ENCODE measurements at regions not wholly inside any gene's neighbourhood (a gene's known extent, or its start where the extent isn't known, plus 50 kb on each side); places are given as distances from the start of the nearest gene placed in this dataset.

- Histone ChIP-seq H3K27me3 (replicated peaks; ENCODE audit: insufficient read depth, low read depth, low read length, poor library complexity) (no peaks in the 10 kb centered on the region), H3K4me1 (ENCODE audit: insufficient read depth, low read length, poor library complexity, severe bottlenecking) (no peaks in the 10 kb centered on the region), H3K4me3 (ENCODE audit: low read depth, low read length, poor library complexity, severe bottlenecking) (no peak overlapping the region), H3K27ac (ENCODE audit: low read depth, low read length, poor library complexity, severe bottlenecking) (no peak overlapping the region), H3K9me3 (ENCODE audit: low read depth, low read length, poor library complexity, severe bottlenecking) (peaks cover 4% of the 10 kb centered on the region), H3K36me3 (ENCODE audit: insufficient read depth, low read length, poor library complexity, severe bottlenecking) (no peaks in the 10 kb centered on the region)
- intact Hi-C loops (cut with micrococcal nuclease; ENCODE audit: unreplicated experiment), result no loop called here
- ChIA-PET CTCF (no interaction called here), POLR2A (ENCODE audit: low non-redundant PET) (no interaction called here)
- TF ChIP-seq EZH2 (IDR thresholded peaks at IDR 0.05; ENCODE audit: borderline replicate concordance, low read depth, low read length, poor library complexity, severe bottlenecking) (no peak), CTCF (conservative IDR thresholded peaks at IDR 0.05; ENCODE audit: low read depth, low read length) (no peak)
- DNase-seq (ENCODE audit: low spot score), result no peak
- BruUV-seq (replicated peaks), result no TSS peak
Measured at GRCh38 chr10:65470986-65471385, 1454.8 kb upstream of the LRRTM3 start.

GRCh38 chr10:65482848-65483247, 1443.0 kb upstream of the LRRTM3 start:
- H3K4me1 ChIP-seq (ENCODE audit: insufficient read depth, low read length, poor library complexity, severe bottlenecking), result no peaks in the 10 kb centered on the region
- no TSS peak for BruUV-seq (replicated peaks)
- H3K27me3 ChIP-seq (replicated peaks; ENCODE audit: insufficient read depth, low read depth, low read length, poor library complexity), result no peaks in the 10 kb centered on the region
- TF ChIP-seq EZH2 (IDR thresholded peaks at IDR 0.05; ENCODE audit: borderline replicate concordance, low read depth, low read length, poor library complexity, severe bottlenecking) (no peak), CTCF (conservative IDR thresholded peaks at IDR 0.05; ENCODE audit: low read depth, low read length) (no peak)
- intact Hi-C loops (cut with micrococcal nuclease; ENCODE audit: unreplicated experiment), result no loop called here
- ChIA-PET POLR2A (ENCODE audit: low non-redundant PET) (no interaction called here), CTCF (no interaction called here)
- H3K4me3 ChIP-seq (ENCODE audit: low read depth, low read length, poor library complexity, severe bottlenecking), result no peak overlapping the region
- H3K27ac ChIP-seq (ENCODE audit: low read depth, low read length, poor library complexity, severe bottlenecking), result no peak overlapping the region
- DNase-seq (ENCODE audit: low spot score), result no peak
- no peaks in the 10 kb centered on the region for H3K36me3 ChIP-seq (ENCODE audit: insufficient read depth, low read length, poor library complexity, severe bottlenecking)
- H3K9me3 ChIP-seq (ENCODE audit: low read depth, low read length, poor library complexity, severe bottlenecking), result peaks cover 5% of the 10 kb centered on the region

- Histone ChIP-seq H3K4me3 (ENCODE audit: low read depth, low read length, poor library complexity, severe bottlenecking) (no peak overlapping the region), H3K27me3 (replicated peaks; ENCODE audit: insufficient read depth, low read depth, low read length, poor library complexity) (no peaks in the 10 kb centered on the region), H3K27ac (ENCODE audit: low read depth, low read length, poor library complexity, severe bottlenecking) (no peak overlapping the region), H3K4me1 (ENCODE audit: insufficient read depth, low read length, poor library complexity, severe bottlenecking) (no peaks in the 10 kb centered on the region), H3K9me3 (ENCODE audit: low read depth, low read length, poor library complexity, severe bottlenecking) (no peaks in the 10 kb centered on the region), H3K36me3 (ENCODE audit: insufficient read depth, low read length, poor library complexity, severe bottlenecking) (no peaks in the 10 kb centered on the region)
- TF ChIP-seq CTCF (conservative IDR thresholded peaks at IDR 0.05; ENCODE audit: low read depth, low read length) (no peak), EZH2 (IDR thresholded peaks at IDR 0.05; ENCODE audit: borderline replicate concordance, low read depth, low read length, poor library complexity, severe bottlenecking) (no peak)
- POLR2A ChIA-PET (ENCODE audit: low non-redundant PET), result no interaction called here
- CTCF ChIA-PET, result no interaction called here
- DNase-seq (ENCODE audit: low spot score), result no peak
- BruUV-seq (replicated peaks), result no TSS peak
- intact Hi-C loops (cut with micrococcal nuclease; ENCODE audit: unreplicated experiment), result no loop called here
Measured at GRCh38 chr10:65491799-65492198, 1434.0 kb upstream of the LRRTM3 start.

All from A673 (cell line).